GM21723 (cell line): ENCODE measurements at regions not wholly inside any gene's neighbourhood (a gene's known extent, or its start where the extent isn't known, plus 50 kb on each side); places are given as distances from the start of the nearest gene placed in this dataset.

Experiments used
- ATAC-seq: cut with Tn5 transposase; IDR thresholded peaks from one replicate; pipeline ENCODE4 v1.9.1; 2021; ENCODE audit warnings: mild to moderate bottlenecking, moderate library complexity; ENCODE audit not compliant: unreplicated experiment

DNA sequence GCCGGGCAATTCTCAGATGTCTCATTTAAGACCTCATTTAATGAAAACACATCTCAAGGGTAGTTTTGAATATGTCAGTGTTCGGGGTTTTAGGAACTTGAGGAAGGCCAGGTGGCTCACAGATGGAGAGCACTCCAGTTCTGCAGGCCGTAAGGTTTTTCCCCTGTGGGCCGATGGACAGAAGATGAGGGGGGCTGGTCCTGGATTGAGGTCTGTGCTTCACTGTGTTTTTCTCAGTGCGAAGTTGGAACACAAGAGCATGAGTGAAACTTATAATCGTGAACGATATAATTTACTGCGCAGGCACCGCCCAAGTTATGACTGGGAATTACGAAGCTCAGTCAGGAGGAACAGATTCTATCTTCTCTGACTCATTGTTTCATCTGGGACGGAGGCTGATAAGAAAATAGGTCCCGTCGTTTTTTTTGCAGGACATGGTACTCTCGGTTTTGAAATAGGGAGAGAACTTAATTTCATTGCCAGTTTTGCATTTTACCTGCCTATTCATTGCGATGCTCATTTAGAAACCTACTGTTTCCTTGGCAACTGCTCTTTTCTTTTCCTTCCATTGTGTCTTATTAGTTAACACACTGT is 591.0 kb upstream of the PFKP start:
- ATAC-seq = no peak

DNA sequence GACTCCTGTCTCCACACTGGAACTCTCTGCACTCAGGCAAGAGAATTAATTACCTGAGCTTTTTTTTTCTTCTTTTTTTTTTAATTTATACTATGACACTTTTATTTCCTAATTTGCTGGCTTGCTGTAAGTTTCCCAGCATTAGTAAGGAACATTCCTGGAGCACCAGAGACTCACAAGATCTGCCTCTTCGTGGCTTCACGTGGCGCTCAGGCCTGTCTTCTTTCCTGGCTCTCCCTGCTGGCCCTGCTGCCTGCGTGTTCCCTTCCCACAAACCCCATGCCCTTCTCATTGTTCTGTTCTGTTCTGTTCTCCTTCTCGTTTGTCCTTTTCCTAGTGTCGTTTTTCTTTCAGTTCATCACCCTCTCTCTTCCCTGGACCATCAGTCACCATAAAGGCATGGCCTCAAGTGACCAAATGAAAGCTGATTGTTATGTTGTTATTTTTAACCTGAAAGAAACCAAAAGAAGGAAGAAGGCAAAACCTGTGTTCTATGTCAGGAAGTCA is 591.6 kb upstream of the PFKP start:
- no peak for ATAC-seq

DNA sequence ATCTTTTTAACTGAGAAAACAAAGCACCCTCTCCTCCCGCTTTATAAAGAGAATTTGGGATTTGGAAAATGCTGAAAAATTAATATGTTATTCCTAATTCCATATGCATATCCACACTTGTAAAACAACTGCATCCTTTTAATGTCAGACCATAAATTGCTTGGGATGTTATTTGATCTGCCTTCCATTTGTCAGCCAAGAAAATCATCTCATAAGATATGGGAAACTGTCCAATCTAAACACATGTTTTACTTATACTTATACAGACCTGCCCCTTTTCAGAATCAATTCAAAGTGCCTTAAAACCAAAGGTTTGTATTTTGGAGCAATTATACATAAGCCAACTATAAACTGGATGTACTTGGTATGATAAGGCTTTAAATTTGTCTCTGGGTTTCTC is 595.5 kb upstream of the PFKP start:
- ATAC-seq = no peak

DNA sequence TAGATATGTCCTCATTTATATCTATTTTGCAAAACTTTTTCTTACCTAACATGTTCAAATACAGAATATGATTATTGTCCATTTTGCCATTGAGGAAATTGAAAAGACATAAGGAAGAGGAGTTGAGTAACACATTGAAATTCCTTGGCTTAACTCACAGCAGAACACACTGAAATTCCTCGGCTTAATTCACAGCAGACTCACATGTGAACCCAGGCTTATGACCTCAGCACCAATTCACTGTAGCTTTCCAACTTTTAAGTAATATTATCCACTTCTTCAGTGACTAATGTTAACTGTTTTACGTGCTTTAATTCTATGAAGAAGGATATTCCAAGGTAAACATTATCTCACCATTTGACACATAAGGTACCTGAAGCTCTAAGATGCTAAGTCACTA is 597.5 kb upstream of the PFKP start:
- ATAC-seq = no peak

DNA sequence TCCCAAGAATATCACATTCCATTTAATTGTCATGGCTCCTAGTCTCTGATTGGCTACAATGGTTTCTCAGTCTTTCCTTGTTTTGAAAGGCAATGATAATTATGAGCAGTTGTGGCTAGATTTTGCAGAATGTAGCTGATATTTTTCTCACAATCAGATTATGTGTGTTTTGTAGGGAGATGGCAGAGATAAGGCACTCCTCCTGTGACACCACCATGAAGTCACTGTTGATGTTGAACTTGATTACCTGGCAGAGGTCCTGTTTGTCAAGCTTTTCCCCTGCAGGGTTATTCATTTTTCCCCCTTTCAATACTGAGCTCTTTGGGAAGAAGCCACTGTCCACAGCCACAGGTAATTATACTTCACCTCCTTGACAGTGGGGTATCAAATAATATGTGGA is 602.9 kb upstream of the PFKP start:
- ATAC-seq = no peak

- ATAC-seq = no peak
Measured at GRCh38 chr10:2463316-2463715, 604.0 kb upstream of the PFKP start.

- no peak for ATAC-seq
Measured at GRCh38 chr10:2462581-2462980, 604.8 kb upstream of the PFKP start.

GRCh38 chr10:2460812-2461211 is 606.5 kb upstream of the PFKP start:
- no peak for ATAC-seq

GRCh38 chr10:2459713-2460112 is 607.6 kb upstream of the PFKP start:
- no peak for ATAC-seq

DNA sequence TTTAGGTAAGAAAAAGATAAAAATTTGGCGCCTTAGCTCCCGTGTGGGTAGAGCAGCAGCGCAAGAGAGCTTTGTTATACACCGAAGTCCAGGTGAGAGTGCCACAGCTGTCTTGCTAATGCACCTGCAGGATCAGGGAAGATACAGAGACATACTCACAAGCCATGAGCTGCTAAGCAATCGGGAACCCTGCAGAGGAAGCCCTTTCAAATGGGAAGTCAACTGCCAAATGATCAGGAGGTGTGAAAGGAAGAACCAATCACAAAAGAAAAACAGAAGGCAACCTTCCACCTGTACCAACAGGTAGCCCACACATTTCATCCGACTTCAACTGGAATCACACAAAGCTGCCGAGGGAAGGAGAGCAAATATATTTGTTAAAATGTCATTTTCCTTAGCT is 610.5 kb upstream of the PFKP start:
- ATAC-seq = no peak

GRCh38 chr10:2445370-2445769 is 622.0 kb upstream of the PFKP start:
- no peak for ATAC-seq

- ATAC-seq = no peak
Measured at GRCh38 chr10:2439983-2440382, 627.4 kb upstream of the PFKP start.

- ATAC-seq = no peak
Measured at GRCh38 chr10:2439000-2439399, 628.3 kb upstream of the PFKP start.

GRCh38 chr10:2438248-2438939 is 629.0 kb upstream of the PFKP start:
- ATAC-seq = no peak

DNA sequence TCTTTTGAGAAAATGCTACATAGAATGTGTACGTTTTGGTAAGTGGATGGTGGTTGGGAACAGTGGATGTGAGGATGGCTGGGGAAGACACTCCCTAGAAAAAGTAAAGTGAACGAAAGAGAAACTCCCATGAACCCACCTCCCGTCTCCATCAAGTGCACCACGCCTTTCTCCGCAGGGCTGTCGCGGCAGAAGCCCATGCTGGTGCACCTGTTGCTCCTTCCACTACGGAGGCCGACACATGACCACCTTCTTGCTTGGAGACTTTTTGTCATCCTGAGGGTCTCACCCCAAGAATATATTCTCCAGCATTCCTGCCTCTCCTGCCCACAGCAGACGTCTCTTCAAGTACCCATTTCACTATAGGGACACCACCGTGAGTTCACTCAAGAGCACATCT is 630.4 kb upstream of the PFKP start:
- ATAC-seq = no peak

DNA sequence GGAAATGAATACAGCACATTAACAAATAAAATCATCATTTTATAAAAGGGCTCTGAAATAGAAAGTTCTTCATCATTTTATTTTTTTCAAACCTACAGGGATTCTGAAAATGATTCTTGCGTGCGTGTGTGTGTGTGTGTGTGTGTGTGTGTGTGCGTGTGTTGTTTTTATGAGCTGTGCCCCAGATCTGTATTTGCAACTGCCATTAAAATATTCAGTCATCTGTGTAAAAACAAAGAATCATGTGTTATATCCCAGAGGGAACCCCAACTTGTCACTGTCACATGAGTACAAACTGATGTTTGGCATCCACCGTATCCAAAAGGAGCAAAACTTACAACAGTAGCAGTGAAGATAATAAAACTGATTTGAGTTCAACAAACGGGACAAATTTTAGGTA is 635.4 kb upstream of the PFKP start:
- no peak for ATAC-seq

- ATAC-seq = no peak
Measured at GRCh38 chr10:2427412-2427811, 639.9 kb upstream of the PFKP start.

DNA sequence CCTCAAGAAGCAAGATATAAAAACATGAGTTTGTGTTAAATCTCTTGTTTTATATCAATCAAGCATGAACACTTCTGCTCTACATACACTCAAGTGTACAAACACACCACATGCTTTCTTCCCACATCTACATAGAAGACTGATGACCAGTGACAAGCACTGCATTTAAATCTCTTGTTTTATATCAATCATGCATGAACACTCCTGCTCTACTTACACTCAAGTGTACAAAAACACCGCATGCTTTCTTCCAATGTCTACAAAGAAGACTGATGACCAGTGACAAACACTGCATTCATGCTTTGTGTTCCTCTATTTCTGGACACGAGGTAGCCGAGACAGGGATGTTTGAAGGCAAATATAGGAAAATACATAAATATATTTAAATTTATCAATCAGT is 642.0 kb upstream of the PFKP start:
- no peak for ATAC-seq

DNA sequence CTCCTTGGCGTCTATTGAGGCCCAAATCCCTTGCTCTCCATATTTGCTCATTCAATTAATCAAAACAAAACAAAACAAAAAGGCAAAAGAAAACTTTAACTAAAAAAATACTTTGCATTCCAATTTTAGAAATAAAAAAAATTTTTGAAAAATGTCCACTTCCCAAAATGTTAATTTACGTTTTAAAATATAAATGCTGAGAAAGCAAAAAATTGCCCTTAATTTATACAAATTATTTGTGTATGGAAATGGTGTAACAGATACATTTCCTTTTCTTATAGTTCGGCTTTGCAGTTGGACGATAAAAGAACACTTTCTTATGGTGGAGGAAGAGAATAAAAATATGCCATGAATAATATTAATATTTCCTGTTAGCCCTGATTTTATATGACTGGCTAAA is 652.8 kb upstream of the PFKP start:
- no peak for ATAC-seq

DNA sequence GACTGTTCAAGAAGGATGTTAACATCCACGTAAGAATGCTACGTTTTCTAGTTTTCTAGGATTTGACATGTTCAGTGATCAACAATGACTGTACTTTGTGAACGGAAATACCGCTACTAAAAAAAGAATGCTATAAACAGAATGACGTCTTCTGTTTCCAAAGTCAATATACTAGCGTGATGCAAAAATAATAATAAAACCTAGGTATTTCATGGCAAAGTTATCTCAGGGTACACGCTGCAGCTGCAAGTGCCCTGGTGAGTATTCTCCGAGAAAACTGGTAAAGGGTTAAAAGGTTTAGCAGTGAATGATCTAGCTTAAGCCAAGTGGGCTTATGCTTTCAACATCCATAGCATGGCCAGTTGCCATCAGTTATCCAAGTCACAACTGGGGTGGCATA is 653.3 kb upstream of the PFKP start:
- no peak for ATAC-seq

GRCh38 chr10:2410049-2410448 is 657.3 kb upstream of the PFKP start:
- no peak for ATAC-seq

DNA sequence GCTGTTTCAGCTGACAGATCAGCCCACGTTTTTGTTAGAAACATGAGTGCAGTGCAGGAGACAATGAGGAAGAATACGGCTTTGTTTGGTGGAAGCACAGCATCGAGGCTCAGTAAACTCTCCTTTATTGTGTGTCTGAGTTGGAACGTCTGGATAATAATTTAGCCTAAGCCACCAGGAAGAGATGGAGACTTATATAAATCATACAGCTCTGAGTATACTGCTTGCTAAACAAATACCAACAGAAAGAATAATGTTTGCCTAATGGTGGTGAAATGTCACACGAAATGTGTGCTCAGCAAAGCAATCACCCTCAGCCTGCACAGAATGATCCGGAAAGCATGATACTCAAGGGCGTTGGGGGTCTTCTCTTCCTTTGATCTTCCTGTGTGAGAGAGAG is 664.1 kb upstream of the ADARB2 start:
- ATAC-seq = no peak

GRCh38 chr10:2399482-2399881 is 662.2 kb upstream of the ADARB2 start:
- no peak for ATAC-seq
